Progenitor cell of endocrine pancreas (in vitro differentiated cells): ENCODE measurements at regions not wholly inside any gene's neighbourhood (a gene's known extent, or its start where the extent isn't known, plus 50 kb on each side); places are given as distances from the start of the nearest gene placed in this dataset.
A peak's percentile ranks its signal among the peaks of the same experiment; 100 is the strongest.

Source experiments
- DNase-seq: peaks from one replicate; pipeline ENCODE4 v3.0.0; 2021; ENCODE audit warnings: low spot score; ENCODE audit not compliant: unreplicated experiment
- H3K27ac Mint-ChIP-seq: 2 replicates; pipeline ENCODE4 v1.8.0; 2021; ENCODE audit warnings: mild to moderate bottlenecking, moderate library complexity, mixed read lengths
- H3K27me3 Mint-ChIP-seq: 2 replicates; pipeline ENCODE4 v1.8.0; 2021; ENCODE audit warnings: mixed read lengths
- H3K36me3 Mint-ChIP-seq: 2 replicates; pipeline ENCODE4 v1.8.0; 2022; ENCODE audit warnings: mixed read lengths; ENCODE audit not compliant: insufficient read depth
- H3K4me1 Mint-ChIP-seq: 2 replicates; pipeline ENCODE4 v1.8.0; 2021; ENCODE audit warnings: low read depth, mixed read lengths
- H3K4me3 Mint-ChIP-seq: 2 replicates; pipeline ENCODE4 v1.8.0; 2021; ENCODE audit warnings: low read depth, mild to moderate bottlenecking, moderate library complexity, mixed read lengths
- H3K9me3 Mint-ChIP-seq: 2 replicates; pipeline ENCODE4 v1.8.0; 2021; ENCODE audit warnings: low read depth, mixed read lengths
- CTCF ChIP-seq: fragments of 200-600 bp; sonication (generic); IDR thresholded peaks from one replicate; pipeline ENCODE4 v1.5.0; 2021; ENCODE audit warnings: antibody characterized with exemption, mild to moderate bottlenecking; ENCODE audit not compliant: unreplicated experiment

DNA sequence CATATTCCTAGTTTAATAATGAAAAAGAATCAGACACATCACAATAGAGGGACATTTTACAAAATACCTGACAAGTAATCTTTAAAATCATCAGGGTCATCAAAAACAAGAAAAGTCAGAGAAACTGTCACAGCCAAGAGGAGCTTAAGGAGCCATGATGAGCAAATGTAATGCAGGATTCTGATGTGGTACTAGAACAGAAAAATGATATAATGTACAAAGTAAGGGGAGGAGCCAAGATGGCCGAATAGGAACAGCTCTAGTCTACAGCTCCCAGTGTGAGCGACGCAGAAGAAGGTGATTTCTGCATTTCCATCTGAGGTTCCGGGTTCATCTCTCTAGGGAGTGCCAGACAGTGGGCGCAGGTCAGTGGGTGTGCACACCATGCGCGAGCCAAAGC, 198.0 kb upstream of the FAT3 start:
- Mint-ChIP-seq H3K9me3 (peaks cover 5% of the 10 kb centered on the region), H3K27me3 (no peaks in the 10 kb centered on the region), H3K4me1 (peaks cover 8% of the 10 kb centered on the region), H3K27ac (peak overlapping the region; percentile 84), H3K4me3 (peak overlapping the region; percentile 71), H3K36me3 (peaks cover 2% of the 10 kb centered on the region)
- TF ChIP-seq CTCF: no peak
- no peak for DNase-seq

GRCh38 chr11:92024788-92025187, 199.8 kb upstream of the FAT3 start:
- peaks cover 8% of the 10 kb centered on the region for H3K4me1 Mint-ChIP-seq
- H3K36me3 Mint-ChIP-seq: peaks cover 2% of the 10 kb centered on the region
- TF ChIP-seq CTCF: no peak
- H3K4me3 Mint-ChIP-seq: no peak overlapping the region
- no peak overlapping the region for H3K27ac Mint-ChIP-seq
- DNase-seq: no peak
- peaks cover 7% of the 10 kb centered on the region for H3K9me3 Mint-ChIP-seq
- H3K27me3 Mint-ChIP-seq: no peaks in the 10 kb centered on the region

DNA sequence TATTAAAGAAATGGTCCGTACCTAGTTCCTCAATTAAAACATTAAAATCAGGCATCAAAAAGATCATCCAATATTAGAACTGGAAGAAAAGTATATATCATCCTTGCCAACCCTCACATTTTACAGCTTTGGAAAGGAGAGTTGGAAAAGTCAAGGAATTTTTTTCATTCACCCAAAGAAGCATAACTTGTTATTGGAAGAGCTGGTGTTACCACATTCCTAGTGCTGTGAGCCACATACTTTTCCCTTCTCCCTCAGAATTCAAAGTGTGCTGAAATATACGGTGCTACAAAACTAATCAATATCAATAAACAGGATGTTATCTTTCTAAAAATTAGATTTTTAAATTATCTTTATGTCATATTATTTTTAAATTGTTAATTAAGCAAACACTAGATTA, 202.1 kb upstream of the FAT3 start:
- DNase-seq: no peak
- Mint-ChIP-seq H3K27me3 (no peaks in the 10 kb centered on the region), H3K4me3 (no peak overlapping the region), H3K9me3 (peaks cover 8% of the 10 kb centered on the region), H3K27ac (no peak overlapping the region), H3K36me3 (peaks cover 2% of the 10 kb centered on the region), H3K4me1 (peaks cover 8% of the 10 kb centered on the region)
- TF ChIP-seq CTCF: no peak

DNA sequence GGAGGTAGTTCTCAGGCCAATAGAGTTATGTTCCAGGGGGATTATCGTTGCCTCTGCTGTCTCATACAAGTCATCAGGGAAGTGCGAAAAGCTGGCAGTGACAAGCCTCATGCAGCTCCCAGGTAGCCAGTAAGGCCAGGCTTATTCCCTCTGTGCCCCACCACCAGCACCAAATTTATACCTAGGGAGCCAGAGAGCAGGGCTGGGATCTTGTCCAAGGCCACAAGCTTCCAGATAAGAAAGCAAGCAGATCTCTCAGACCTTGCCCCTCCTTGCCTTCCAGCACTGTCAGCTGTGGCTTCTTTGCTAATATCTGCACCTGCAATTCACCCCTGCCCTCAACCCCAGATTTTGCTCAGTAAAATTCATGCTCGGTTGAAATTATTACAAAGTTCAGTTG, 206.3 kb upstream of the FAT3 start:
- H3K4me1 Mint-ChIP-seq: peaks cover 5% of the 10 kb centered on the region
- no peak overlapping the region for H3K4me3 Mint-ChIP-seq
- TF ChIP-seq CTCF: no peak
- H3K9me3 Mint-ChIP-seq: peaks cover 23% of the 10 kb centered on the region
- H3K36me3 Mint-ChIP-seq: peaks cover 3% of the 10 kb centered on the region
- no peaks in the 10 kb centered on the region for H3K27me3 Mint-ChIP-seq
- no peak for DNase-seq
- no peak overlapping the region for H3K27ac Mint-ChIP-seq

DNA sequence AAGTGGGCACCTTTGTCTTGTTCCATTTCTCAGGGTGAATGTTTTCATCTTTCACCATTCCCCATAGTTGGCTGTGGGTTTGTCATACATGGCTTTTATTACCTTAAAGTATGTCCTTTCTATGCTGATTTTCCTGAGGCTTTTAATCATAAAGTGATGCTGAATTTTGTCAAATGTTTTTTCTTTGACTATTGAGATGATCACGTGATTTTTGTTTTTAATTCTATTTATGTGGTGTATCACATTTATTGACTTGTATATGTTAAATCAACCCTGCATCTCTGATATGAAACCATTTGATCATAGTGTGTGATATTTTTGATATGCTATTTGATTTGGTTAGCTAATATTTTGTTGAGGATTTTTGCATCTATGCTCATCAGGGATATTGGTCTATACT, 216.4 kb upstream of the FAT3 start:
- DNase-seq: no peak
- no peak overlapping the region for H3K4me3 Mint-ChIP-seq
- no peak for TF ChIP-seq CTCF
- H3K27me3 Mint-ChIP-seq: no peaks in the 10 kb centered on the region
- H3K27ac Mint-ChIP-seq: no peak overlapping the region
- H3K4me1 Mint-ChIP-seq: no peaks in the 10 kb centered on the region
- no peaks in the 10 kb centered on the region for H3K36me3 Mint-ChIP-seq
- peaks cover 14% of the 10 kb centered on the region for H3K9me3 Mint-ChIP-seq
